Skeletal muscle cell (primary cell): ENCODE measurements at regions not wholly inside any gene's neighbourhood (a gene's known extent, or its start where the extent isn't known, plus 50 kb on each side); places are given as distances from the start of the nearest gene placed in this dataset.

Source experiments
- DNase-seq: peaks from one replicate; pipeline ENCODE4 v3.0.0-alpha.2; 2010; ENCODE audit warnings: low read depth
- H3K4me3 ChIP-seq: 2 replicates; pipeline ENCODE4 v1.5.1; 2011; ENCODE audit warnings: low read depth, mild to moderate bottlenecking, control low read depth, low read length, moderate library complexity

- no peak for DNase-seq
- H3K4me3 ChIP-seq = no peak overlapping the region
These were observed 807.2 kb downstream of the BCL11A start for GRCh38 chr2:59746291-59746690.

GRCh38 chr2:59745085-59745484 is 808.4 kb downstream of the BCL11A start:
- DNase-seq = no peak
- no peak overlapping the region for H3K4me3 ChIP-seq

DNA sequence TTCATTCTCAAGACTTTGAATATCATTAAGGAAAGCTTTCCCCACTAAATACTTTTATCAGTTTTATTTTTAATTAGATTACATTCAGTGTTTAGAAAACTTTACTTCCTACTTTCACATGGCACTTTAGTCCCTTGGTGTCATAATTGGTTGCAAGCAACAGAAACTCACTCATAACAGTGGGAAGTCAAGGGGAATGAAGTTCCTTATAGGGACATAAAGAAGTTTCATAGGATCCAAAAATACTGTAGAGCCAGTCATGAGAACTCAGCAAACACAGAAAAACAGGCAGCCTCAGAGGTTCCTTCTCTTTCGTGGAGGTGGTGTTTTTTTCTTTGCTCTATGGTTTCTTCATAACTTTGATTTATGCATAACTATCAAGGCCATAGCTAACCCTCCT is 809.0 kb downstream of the BCL11A start:
- no peak for DNase-seq
- no peak overlapping the region for H3K4me3 ChIP-seq

GRCh38 chr2:59741840-59742239 is 811.6 kb downstream of the BCL11A start:
- no peak overlapping the region for H3K4me3 ChIP-seq
- DNase-seq = no peak

DNA sequence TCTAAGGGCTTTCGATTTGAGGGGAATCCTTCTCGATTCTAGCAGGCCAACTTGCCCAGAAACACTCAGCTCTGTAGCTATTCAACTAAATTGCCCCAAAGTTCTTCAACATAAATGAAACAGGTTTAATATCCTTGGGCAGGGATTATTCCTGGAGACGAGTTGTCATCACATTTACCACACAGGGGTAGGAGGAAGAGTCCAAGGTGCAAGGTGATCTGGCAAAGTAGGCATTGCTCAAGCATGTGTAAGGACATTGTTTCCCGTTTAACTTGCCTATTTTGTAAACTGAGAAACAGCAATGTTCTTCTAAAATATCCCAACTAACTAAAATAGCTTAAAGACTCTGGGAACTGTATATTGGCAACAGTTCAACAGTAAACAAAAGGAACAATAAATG is 814.3 kb downstream of the BCL11A start:
- no peak overlapping the region for H3K4me3 ChIP-seq
- no peak for DNase-seq

- no peak overlapping the region for H3K4me3 ChIP-seq
- no peak for DNase-seq
These were observed 816.2 kb downstream of the BCL11A start for GRCh38 chr2:59737299-59737698.

DNA sequence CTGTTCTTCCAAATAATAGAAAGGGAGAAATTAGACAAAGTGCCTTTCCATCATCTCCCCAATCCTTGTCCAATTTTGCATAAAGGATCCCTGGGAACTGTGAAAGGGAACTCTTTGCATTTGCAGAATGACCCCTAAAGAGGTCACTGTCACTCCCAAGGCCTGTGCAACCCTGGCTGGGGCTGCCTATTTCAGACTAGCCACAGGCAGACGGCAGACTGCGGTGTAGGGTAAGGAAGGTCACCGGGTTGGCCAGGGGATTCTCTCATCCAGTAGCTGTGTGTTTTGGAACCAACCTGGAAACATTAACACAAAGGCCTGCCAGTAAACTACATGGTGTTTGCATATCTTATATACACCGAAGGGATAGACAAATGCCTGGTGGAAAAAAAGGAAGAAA is 818.7 kb downstream of the BCL11A start:
- no peak for DNase-seq

DNA sequence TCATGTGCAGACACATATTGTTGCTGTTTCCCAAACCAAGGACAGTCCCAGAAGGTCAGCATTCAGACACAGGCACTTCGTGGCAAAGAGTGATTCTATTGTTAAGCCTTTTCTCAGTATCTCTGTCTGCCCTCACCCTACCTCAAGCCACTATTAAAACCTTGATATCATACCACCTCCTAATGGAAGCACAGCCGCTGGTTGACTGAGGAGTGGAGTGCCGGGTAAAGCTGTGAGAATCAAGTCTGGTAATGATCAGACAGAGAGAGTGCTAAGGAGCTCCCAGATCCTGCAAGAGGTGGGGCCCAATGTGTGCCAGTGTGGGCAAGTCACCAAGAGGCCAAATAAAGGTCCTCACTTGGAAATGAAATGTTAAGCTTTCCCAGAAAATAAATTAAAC is 819.5 kb downstream of the BCL11A start:
- no peak for DNase-seq
- no peak overlapping the region for H3K4me3 ChIP-seq

More for the DNA sequence above, 818.7 kb downstream of the BCL11A start:
- no peak overlapping the region for H3K4me3 ChIP-seq

- no peak overlapping the region for H3K4me3 ChIP-seq
These were observed 819.9 kb downstream of the BCL11A start for GRCh38 chr2:59733567-59733930.

DNA sequence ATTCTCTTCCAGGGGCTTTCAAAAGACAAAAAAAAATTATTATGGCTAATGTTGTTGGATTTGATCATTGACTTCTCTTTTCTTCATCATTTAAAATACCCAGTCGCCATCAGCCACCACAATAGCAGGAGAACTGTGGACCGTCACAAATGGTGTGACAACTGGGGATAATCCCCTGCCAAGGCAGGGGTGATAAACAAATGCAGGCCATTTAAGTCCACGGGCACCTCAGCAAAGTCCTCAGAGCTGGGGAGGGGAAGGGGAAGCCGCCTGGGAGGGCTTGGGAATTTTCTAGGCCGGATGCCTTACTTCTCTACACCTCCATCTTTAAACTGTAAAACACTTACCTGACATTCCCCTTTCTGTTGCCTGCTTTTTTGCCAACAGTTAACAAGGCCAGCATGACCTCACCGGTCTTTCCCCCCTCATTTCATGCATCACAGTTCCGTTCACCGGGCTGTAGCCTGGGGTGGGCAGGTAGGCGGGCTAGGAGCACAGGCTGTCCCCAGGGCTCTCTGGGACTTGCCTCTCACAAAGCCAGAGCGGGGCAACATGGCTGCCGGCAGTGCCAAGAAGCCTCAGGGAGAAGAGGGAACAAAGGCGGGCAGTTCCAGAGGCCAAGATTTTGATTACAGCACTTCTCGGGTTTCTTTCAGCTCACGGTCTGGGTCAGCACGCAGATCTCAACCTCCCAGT is 820.4 kb downstream of the BCL11A start:
- no peak overlapping the region for H3K4me3 ChIP-seq

More at GRCh38 chr2:59733567-59733930, 819.9 kb downstream of the BCL11A start:
- DNase-seq = no peak

DNA sequence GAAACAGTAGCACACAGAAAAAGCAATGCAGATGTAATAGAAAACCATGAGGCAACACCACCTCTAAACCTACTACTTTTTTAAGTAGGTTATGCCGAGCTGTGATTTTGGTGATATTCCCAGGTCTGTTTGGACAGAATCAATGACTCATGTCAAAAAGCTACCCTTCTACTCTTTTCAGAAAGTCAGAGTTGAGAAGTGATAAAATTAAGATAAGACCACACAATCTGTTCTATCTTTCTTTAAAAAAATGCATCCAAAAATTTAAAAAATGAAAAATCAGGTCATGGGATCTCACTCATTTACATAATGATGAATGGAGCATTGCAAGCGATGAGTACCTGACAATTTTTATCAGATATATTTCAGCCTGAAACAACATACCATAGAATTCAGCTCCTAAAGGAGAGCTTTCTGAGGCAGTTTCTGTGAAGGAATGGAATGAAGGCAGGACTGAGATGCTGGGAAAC is 826.3 kb downstream of the BCL11A start:
- no peak for DNase-seq
- no peak overlapping the region for H3K4me3 ChIP-seq

More for the DNA sequence above, 820.4 kb downstream of the BCL11A start:
- no peak for DNase-seq

DNA sequence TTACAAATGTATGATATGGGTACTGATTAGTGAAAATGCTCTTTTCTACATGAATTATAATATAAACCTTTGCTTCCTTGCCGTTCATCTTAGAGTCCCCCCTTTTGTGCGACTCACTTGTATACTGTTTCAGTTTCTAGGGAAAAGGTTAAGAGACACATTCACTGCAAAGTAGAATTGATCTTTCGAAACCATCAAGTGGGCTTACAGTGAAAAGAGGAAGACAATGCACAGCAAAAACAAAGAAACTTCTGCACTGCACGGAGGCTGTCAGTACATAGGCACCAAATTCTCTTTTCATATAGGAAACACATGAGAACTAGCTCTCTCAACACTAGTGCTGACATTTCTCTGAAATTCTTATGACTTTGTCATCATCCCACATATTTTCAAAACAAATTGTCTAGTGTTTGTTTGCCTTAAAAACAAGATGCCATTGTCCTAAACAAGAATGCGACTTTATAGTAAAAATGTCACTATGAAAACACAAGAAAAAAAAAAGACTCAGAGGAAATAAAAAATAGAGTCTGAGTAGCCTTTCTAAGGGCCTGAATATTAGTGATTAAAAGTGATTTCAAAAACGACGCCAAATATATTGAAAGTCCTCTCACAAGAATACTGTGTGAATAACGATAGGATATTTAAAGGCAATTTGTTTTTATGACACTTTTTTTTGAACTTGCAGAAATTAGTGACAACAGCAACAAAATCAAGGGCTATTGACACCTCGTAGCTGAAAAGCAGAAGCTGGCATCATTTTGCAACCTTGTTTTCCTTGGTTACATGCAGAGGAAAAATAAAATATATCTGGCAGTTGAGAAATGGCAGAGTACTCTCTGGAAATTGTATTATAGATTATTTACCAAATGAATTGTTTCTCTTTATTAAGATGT is 827.0 kb downstream of the BCL11A start:
- no peak overlapping the region for H3K4me3 ChIP-seq
- no peak for DNase-seq

DNA sequence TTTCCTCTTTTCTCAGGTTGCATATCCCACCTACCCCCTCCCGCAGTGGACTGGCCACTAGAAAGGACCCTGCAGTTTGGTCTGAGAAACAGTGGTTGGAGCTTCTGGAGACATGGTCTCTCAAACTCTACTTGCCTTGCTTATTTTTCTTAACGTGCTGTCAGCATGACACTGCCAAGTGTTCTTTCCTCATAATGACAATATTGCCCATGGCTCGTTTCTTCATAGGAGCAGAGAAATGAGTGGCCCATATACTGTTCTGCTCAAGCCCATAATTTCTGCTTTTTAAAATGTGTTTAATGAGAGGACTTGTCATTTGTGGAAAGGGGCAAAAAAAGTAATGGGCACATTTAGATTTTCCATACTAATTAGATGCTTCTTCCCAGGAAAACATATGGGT is 828.7 kb downstream of the BCL11A start:
- DNase-seq = no peak
- no peak overlapping the region for H3K4me3 ChIP-seq

DNA sequence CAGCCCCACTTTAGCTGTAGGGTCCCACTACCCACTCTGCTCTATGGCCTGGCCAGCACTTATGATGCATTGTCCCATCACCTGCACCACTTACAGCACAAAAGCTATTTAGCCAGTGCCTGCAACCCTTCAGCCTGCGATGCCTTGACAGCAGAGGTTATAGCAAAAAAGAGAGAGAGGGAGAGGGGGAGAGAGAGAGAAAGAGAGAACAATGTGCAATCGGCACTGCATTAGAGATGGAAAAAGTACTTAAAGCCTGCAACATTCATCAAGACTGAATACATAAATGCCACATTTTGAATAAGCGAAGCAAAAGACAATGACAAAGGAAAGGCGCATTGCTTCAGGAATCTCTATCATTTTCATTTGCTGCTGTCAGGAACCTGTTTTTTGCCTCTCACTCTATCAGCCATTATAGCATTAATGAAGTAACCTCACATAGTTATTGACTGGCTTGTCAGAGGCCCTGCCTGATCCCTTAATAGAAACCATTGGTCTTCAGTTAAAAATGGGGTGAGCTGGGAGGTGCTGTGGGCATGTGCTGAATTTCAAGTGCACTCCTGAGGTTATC is 833.1 kb downstream of the BCL11A start:
- DNase-seq = no peak
- no peak overlapping the region for H3K4me3 ChIP-seq

- no peak for DNase-seq
- no peak overlapping the region for H3K4me3 ChIP-seq
These were observed 839.9 kb downstream of the BCL11A start for GRCh38 chr2:59713577-59713976.

DNA sequence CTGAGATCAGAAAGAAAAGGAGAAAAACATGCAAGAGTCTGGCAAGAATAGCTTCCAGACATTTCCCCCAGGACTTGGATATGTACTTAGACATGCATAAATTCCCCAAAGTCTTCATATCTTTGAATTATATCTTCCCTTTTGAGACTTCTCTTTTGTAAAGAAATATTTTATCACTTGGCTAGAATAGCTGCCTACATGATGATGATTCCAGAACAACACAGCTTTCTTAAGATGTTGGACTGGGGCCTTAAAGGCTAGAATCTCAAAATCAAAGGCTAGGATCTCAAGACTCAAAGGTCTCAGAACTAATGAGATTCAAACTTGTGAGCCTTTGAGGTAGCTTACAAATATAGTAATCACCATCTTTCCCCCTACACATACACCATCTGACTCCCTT is 842.3 kb downstream of the BCL11A start:
- no peak for DNase-seq
- no peak overlapping the region for H3K4me3 ChIP-seq

GRCh38 chr2:59706729-59707128 is 846.7 kb downstream of the BCL11A start:
- no peak overlapping the region for H3K4me3 ChIP-seq
- no peak for DNase-seq

DNA sequence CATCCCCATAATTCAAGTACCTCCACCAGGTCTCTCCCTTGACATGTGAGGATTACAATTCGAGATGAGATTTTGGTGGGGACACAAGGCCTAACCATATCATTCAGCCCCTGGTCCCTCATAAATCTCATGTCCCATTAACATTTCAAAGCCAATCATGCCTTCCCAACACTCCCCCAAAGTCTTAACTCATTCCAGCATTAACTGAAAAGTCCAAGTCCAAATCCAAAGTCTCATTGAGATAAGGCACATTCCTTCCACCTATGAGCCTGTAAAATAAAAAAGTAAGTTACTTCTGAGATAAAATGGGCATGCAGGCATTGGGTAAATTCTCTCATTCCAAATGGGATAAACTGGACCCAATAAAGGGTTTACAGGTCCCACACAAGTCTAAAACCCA is 849.7 kb downstream of the BCL11A start:
- DNase-seq = no peak
- no peak overlapping the region for H3K4me3 ChIP-seq

GRCh38 chr2:59702026-59702425 is 851.4 kb downstream of the BCL11A start:
- no peak overlapping the region for H3K4me3 ChIP-seq
- no peak for DNase-seq

GRCh38 chr2:59701271-59701994 is 852.0 kb downstream of the BCL11A start:
- no peak overlapping the region for H3K4me3 ChIP-seq
- DNase-seq = no peak
